NOMO-1 treated with DMSO at 0.1 percent for 48 hours (cell line): ENCODE measurements at regions not wholly inside any gene's neighbourhood (a gene's known extent, or its start where the extent isn't known, plus 50 kb on each side); places are given as distances from the start of the nearest gene placed in this dataset.
A peak's percentile ranks its signal among the peaks of the same experiment; 100 is the strongest.

Experiments used
- DNase-seq: peaks from one replicate; lab custom pipeline; 2025; ENCODE audit not compliant: unreplicated experiment; lab: John Stamatoyannopoulos, UW

- no peak for DNase-seq
Measured at GRCh38 chr10:123402021-123402420, 247.8 kb downstream of the BUB3 start.

- DNase-seq: peak; percentile 99
Measured at GRCh38 chr10:123402656-123403055, 248.5 kb downstream of the BUB3 start.

GRCh38 chr10:123404357-123404756, 250.2 kb downstream of the BUB3 start:
- peak; percentile 21 for DNase-seq

GRCh38 chr10:123408660-123409059, 254.5 kb downstream of the BUB3 start:
- DNase-seq: no peak

GRCh38 chr10:123409426-123409825, 255.2 kb downstream of the BUB3 start:
- no peak for DNase-seq

- no peak for DNase-seq
Measured at GRCh38 chr10:123409884-123410283, 255.7 kb downstream of the BUB3 start.

- DNase-seq: peak; percentile 13
Measured at GRCh38 chr10:123413353-123413752, 252.8 kb upstream of the GPR26 start.

GRCh38 chr10:123415523-123415922, 250.6 kb upstream of the GPR26 start:
- DNase-seq: no peak

- no peak for DNase-seq
Measured at GRCh38 chr10:123417414-123417813, 248.7 kb upstream of the GPR26 start.

GRCh38 chr10:123421461-123421860, 244.7 kb upstream of the GPR26 start:
- DNase-seq: no peak

GRCh38 chr10:123422261-123422660, 243.9 kb upstream of the GPR26 start:
- DNase-seq: no peak

- DNase-seq: no peak
Measured at GRCh38 chr10:123424537-123424936, 241.6 kb upstream of the GPR26 start.

- DNase-seq: no peak
Measured at GRCh38 chr10:123425680-123426079, 240.5 kb upstream of the GPR26 start.

GRCh38 chr10:123427165-123427786, 238.9 kb upstream of the GPR26 start:
- peak; percentile 90 for DNase-seq

- no peak for DNase-seq
Measured at GRCh38 chr10:123428391-123428790, 237.8 kb upstream of the GPR26 start.

- no peak for DNase-seq
Measured at GRCh38 chr10:123429706-123430221, 236.4 kb upstream of the GPR26 start.

- DNase-seq: no peak
Measured at GRCh38 chr10:123433539-123433938, 232.6 kb upstream of the GPR26 start.

- no peak for DNase-seq
Measured at GRCh38 chr10:123434435-123435039, 231.6 kb upstream of the GPR26 start.

- no peak for DNase-seq
Measured at GRCh38 chr10:123442901-123443300, 223.3 kb upstream of the GPR26 start.

- DNase-seq: no peak
Measured at GRCh38 chr10:123443924-123444323, 222.2 kb upstream of the GPR26 start.

GRCh38 chr10:123445261-123445775, 220.8 kb upstream of the GPR26 start:
- DNase-seq: no peak

GRCh38 chr10:123446449-123447156, 219.6 kb upstream of the GPR26 start:
- DNase-seq: no peak
